ENCODE measurements at regions not wholly inside any gene's neighbourhood (a gene's known extent, or its start where the extent isn't known, plus 50 kb on each side); places are given as distances from the start of the nearest gene placed in this dataset.

- Histone ChIP-seq H3K4me3 (ENCODE audit: low read length in 2 of 2) (no peak overlapping the region), H3K9me3 (ENCODE audit: control insufficient read depth, low read length) (no peaks in the 10 kb centered on the region), H3K27me3 (ENCODE audit: control insufficient read depth in 1 of 2, insufficient read depth in 2 of 2, low read length in 1 of 2) (no peaks in the 10 kb centered on the region), H3K36me3 (ENCODE audit: control insufficient read depth in 1 of 2, insufficient read depth in 2 of 2, low read length in 1 of 2) (no peaks in the 10 kb centered on the region), H3K27ac (ENCODE audit: low read depth in 1 of 2, low read length in 2 of 2) (no peak overlapping the region), H3K4me1 (ENCODE audit: control insufficient read depth in 1 of 2, insufficient read depth in 2 of 2, low read length in 2 of 2) (no peaks in the 10 kb centered on the region)
- ATAC-seq (ENCODE audit: low FRiP score) (no peak), DNase-seq (no peak)
- intact Hi-C loops (cut with DNase I), result no loop called here
- 58 to 63% methylated on average over 2 of the region's 2 CpGs for WGBS, 2 donors
Observed at GRCh38 chr2:146226077-146226476, 1618.8 kb upstream of the ACVR2A start.

GRCh38 chr2:146221826-146222225 is 1623.0 kb upstream of the ACVR2A start:
- WGBS, 2 donors, result 81 to 89% methylated on average over 2 of the region's 2 CpGs
- DNase-seq (no peak), ATAC-seq (ENCODE audit: low FRiP score) (no peak)
- Histone ChIP-seq H3K36me3 (ENCODE audit: control insufficient read depth in 1 of 2, insufficient read depth in 2 of 2, low read length in 1 of 2) (no peaks in the 10 kb centered on the region), H3K4me1 (ENCODE audit: control insufficient read depth in 1 of 2, insufficient read depth in 2 of 2, low read length in 2 of 2) (no peaks in the 10 kb centered on the region), H3K27me3 (ENCODE audit: control insufficient read depth in 1 of 2, insufficient read depth in 2 of 2, low read length in 1 of 2) (no peaks in the 10 kb centered on the region), H3K9me3 (ENCODE audit: control insufficient read depth, low read length) (no peaks in the 10 kb centered on the region), H3K4me3 (ENCODE audit: low read length in 2 of 2) (no peak overlapping the region), H3K27ac (ENCODE audit: low read depth in 1 of 2, low read length in 2 of 2) (no peak overlapping the region)
- intact Hi-C loops (cut with DNase I), result no loop called here

GRCh38 chr2:146220957-146221356 is 1623.9 kb upstream of the ACVR2A start:
- no peak for DNase-seq
- no peaks in the 10 kb centered on the region for H3K36me3 ChIP-seq (ENCODE audit: control insufficient read depth in 1 of 2, insufficient read depth in 2 of 2, low read length in 1 of 2)
- H3K4me1 ChIP-seq (ENCODE audit: control insufficient read depth in 1 of 2, insufficient read depth in 2 of 2, low read length in 2 of 2), result no peaks in the 10 kb centered on the region
- H3K4me3 ChIP-seq (ENCODE audit: low read length in 2 of 2), result no peak overlapping the region
- intact Hi-C loops (cut with DNase I), result no loop called here
- H3K27me3 ChIP-seq (ENCODE audit: control insufficient read depth in 1 of 2, insufficient read depth in 2 of 2, low read length in 1 of 2), result no peaks in the 10 kb centered on the region
- ATAC-seq (ENCODE audit: low FRiP score), result no peak
- H3K9me3 ChIP-seq (ENCODE audit: control insufficient read depth, low read length), result no peaks in the 10 kb centered on the region
- no peak overlapping the region for H3K27ac ChIP-seq (ENCODE audit: low read depth in 1 of 2, low read length in 2 of 2)

GRCh38 chr2:146214394-146214929 is 1630.4 kb upstream of the ACVR2A start:
- Histone ChIP-seq H3K36me3 (ENCODE audit: control insufficient read depth in 1 of 2, insufficient read depth in 2 of 2, low read length in 1 of 2) (no peaks in the 10 kb centered on the region), H3K4me1 (ENCODE audit: control insufficient read depth in 1 of 2, insufficient read depth in 2 of 2, low read length in 2 of 2) (no peaks in the 10 kb centered on the region), H3K4me3 (ENCODE audit: low read length in 2 of 2) (no peak overlapping the region), H3K9me3 (ENCODE audit: control insufficient read depth, low read length) (no peaks in the 10 kb centered on the region), H3K27me3 (ENCODE audit: control insufficient read depth in 1 of 2, insufficient read depth in 2 of 2, low read length in 1 of 2) (no peaks in the 10 kb centered on the region), H3K27ac (ENCODE audit: low read depth in 1 of 2, low read length in 2 of 2) (no peak overlapping the region)
- intact Hi-C loops (cut with DNase I), result no loop called here
- WGBS, 2 donors, result 92% methylated on average over 2 of the region's 2 CpGs
- no peak for DNase-seq
- no peak for ATAC-seq (ENCODE audit: low FRiP score)

GRCh38 chr2:146213674-146214073 is 1631.2 kb upstream of the ACVR2A start:
- DNase-seq, result no peak
- no peaks in the 10 kb centered on the region for H3K4me1 ChIP-seq (ENCODE audit: control insufficient read depth in 1 of 2, insufficient read depth in 2 of 2, low read length in 2 of 2)
- H3K27me3 ChIP-seq (ENCODE audit: control insufficient read depth in 1 of 2, insufficient read depth in 2 of 2, low read length in 1 of 2), result no peaks in the 10 kb centered on the region
- no peaks in the 10 kb centered on the region for H3K9me3 ChIP-seq (ENCODE audit: control insufficient read depth, low read length)
- no peak for ATAC-seq (ENCODE audit: low FRiP score)
- intact Hi-C loops (cut with DNase I), result no loop called here
- no peaks in the 10 kb centered on the region for H3K36me3 ChIP-seq (ENCODE audit: control insufficient read depth in 1 of 2, insufficient read depth in 2 of 2, low read length in 1 of 2)
- no peak overlapping the region for H3K27ac ChIP-seq (ENCODE audit: low read depth in 1 of 2, low read length in 2 of 2)
- no peak overlapping the region for H3K4me3 ChIP-seq (ENCODE audit: low read length in 2 of 2)

GRCh38 chr2:146212602-146213001 is 1632.2 kb upstream of the ACVR2A start:
- no peaks in the 10 kb centered on the region for H3K4me1 ChIP-seq (ENCODE audit: control insufficient read depth in 1 of 2, insufficient read depth in 2 of 2, low read length in 2 of 2)
- H3K27ac ChIP-seq (ENCODE audit: low read depth in 1 of 2, low read length in 2 of 2), result no peak overlapping the region
- no peaks in the 10 kb centered on the region for H3K27me3 ChIP-seq (ENCODE audit: control insufficient read depth in 1 of 2, insufficient read depth in 2 of 2, low read length in 1 of 2)
- DNase-seq (no peak), ATAC-seq (ENCODE audit: low FRiP score) (no peak)
- H3K36me3 ChIP-seq (ENCODE audit: control insufficient read depth in 1 of 2, insufficient read depth in 2 of 2, low read length in 1 of 2), result no peaks in the 10 kb centered on the region
- WGBS, 2 donors, result 89 to 92% methylated on average over 4 of the region's 4 CpGs
- H3K9me3 ChIP-seq (ENCODE audit: control insufficient read depth, low read length), result no peaks in the 10 kb centered on the region
- intact Hi-C loops (cut with DNase I), result no loop called here
- no peak overlapping the region for H3K4me3 ChIP-seq (ENCODE audit: low read length in 2 of 2)

- Histone ChIP-seq H3K27me3 (ENCODE audit: control insufficient read depth in 1 of 2, insufficient read depth in 2 of 2, low read length in 1 of 2) (no peaks in the 10 kb centered on the region), H3K9me3 (ENCODE audit: control insufficient read depth, low read length) (no peaks in the 10 kb centered on the region), H3K4me3 (ENCODE audit: low read length in 2 of 2) (no peak overlapping the region), H3K36me3 (ENCODE audit: control insufficient read depth in 1 of 2, insufficient read depth in 2 of 2, low read length in 1 of 2) (no peaks in the 10 kb centered on the region), H3K4me1 (ENCODE audit: control insufficient read depth in 1 of 2, insufficient read depth in 2 of 2, low read length in 2 of 2) (no peaks in the 10 kb centered on the region), H3K27ac (ENCODE audit: low read depth in 1 of 2, low read length in 2 of 2) (no peak overlapping the region)
- DNase-seq (no peak), ATAC-seq (ENCODE audit: low FRiP score) (no peak)
- intact Hi-C loops (cut with DNase I), result no loop called here
- 95 to 96% methylated on average over 3 of the region's 3 CpGs for WGBS, 2 donors
Observed at GRCh38 chr2:146209842-146210275, 1635.0 kb upstream of the ACVR2A start.

- WGBS, 2 donors, result 91 to 92% methylated on average over 3 of the region's 3 CpGs
Observed at GRCh38 chr2:146207901-146208300, 1636.9 kb upstream of the ACVR2A start.

GRCh38 chr2:146207417-146207816 is 1637.4 kb upstream of the ACVR2A start:
- no peaks in the 10 kb centered on the region for H3K36me3 ChIP-seq (ENCODE audit: control insufficient read depth in 1 of 2, insufficient read depth in 2 of 2, low read length in 1 of 2)
- intact Hi-C loops (cut with DNase I), result no loop called here
- H3K4me1 ChIP-seq (ENCODE audit: control insufficient read depth in 1 of 2, insufficient read depth in 2 of 2, low read length in 2 of 2), result no peaks in the 10 kb centered on the region
- DNase-seq, result no peak
- no peaks in the 10 kb centered on the region for H3K9me3 ChIP-seq (ENCODE audit: control insufficient read depth, low read length)
- no peak for ATAC-seq (ENCODE audit: low FRiP score)
- 55 to 72% methylated on average over 1 of the region's 1 CpG for WGBS, 2 donors
- H3K27ac ChIP-seq (ENCODE audit: low read depth in 1 of 2, low read length in 2 of 2), result no peak overlapping the region
- no peak overlapping the region for H3K4me3 ChIP-seq (ENCODE audit: low read length in 2 of 2)
- no peaks in the 10 kb centered on the region for H3K27me3 ChIP-seq (ENCODE audit: control insufficient read depth in 1 of 2, insufficient read depth in 2 of 2, low read length in 1 of 2)

More at GRCh38 chr2:146207901-146208300, 1636.9 kb upstream of the ACVR2A start:
- H3K4me3 ChIP-seq (ENCODE audit: low read length in 2 of 2), result no peak overlapping the region
- H3K27ac ChIP-seq (ENCODE audit: low read depth in 1 of 2, low read length in 2 of 2), result no peak overlapping the region
- H3K36me3 ChIP-seq (ENCODE audit: control insufficient read depth in 1 of 2, insufficient read depth in 2 of 2, low read length in 1 of 2), result no peaks in the 10 kb centered on the region
- ATAC-seq (ENCODE audit: low FRiP score), result no peak
- H3K9me3 ChIP-seq (ENCODE audit: control insufficient read depth, low read length), result no peaks in the 10 kb centered on the region
- no peaks in the 10 kb centered on the region for H3K27me3 ChIP-seq (ENCODE audit: control insufficient read depth in 1 of 2, insufficient read depth in 2 of 2, low read length in 1 of 2)
- H3K4me1 ChIP-seq (ENCODE audit: control insufficient read depth in 1 of 2, insufficient read depth in 2 of 2, low read length in 2 of 2), result no peaks in the 10 kb centered on the region
- DNase-seq, result no peak
- intact Hi-C loops (cut with DNase I), result no loop called here
